Endothelial cell of umbilical vein (primary cell): ENCODE measurements at regions not wholly inside any gene's neighbourhood (a gene's known extent, or its start where the extent isn't known, plus 50 kb on each side); places are given as distances from the start of the nearest gene placed in this dataset.

Experiments used
- EZH2 ChIP-seq: IDR thresholded peaks from 2 replicates; pipeline ENCODE4 v1.6.1; 2012; ENCODE audit warnings: borderline replicate concordance, low read depth, mild to moderate bottlenecking, moderate library complexity, low read length, inconsistent platforms; ENCODE audit not compliant: severe bottlenecking
- JUN ChIP-seq: IDR thresholded peaks from 2 replicates; pipeline ENCODE4 v1.6.1; 2011; ENCODE audit warnings: borderline replicate concordance, low read depth; ENCODE audit not compliant: insufficient read length, insufficient read depth
- MYC ChIP-seq: IDR thresholded peaks from one replicate; pipeline ENCODE4 v1.6.1; 2011; ENCODE audit warnings: mild to moderate bottlenecking, low read depth, low read length
- POLR2A ChIP-seq: IDR thresholded peaks from 2 replicates; pipeline ENCODE4 v1.6.1; 2012; ENCODE audit warnings: low read depth, mild to moderate bottlenecking, control low read depth, low read length
- POLR2AphosphoS5 ChIP-seq: IDR thresholded peaks from 2 replicates; pipeline ENCODE4 v1.6.1; 2012; ENCODE audit warnings: low read depth, mild to moderate bottlenecking, control low read depth, low read length, moderate library complexity; ENCODE audit not compliant: insufficient read depth
- TF ChIP-seq, protein P1 (sequence below), 2 donors: IDR thresholded peaks; 1 replicate in 1 of 2; 2 replicates in 1 of 2; pipeline ENCODE4 v1.5.1; 2011; ENCODE audit warnings: low read length in 2 of 2, mild to moderate bottlenecking in 2 of 2, moderate library complexity in 2 of 2, control low read depth in 1 of 2, inconsistent platforms in 1 of 2, low read depth in 1 of 2; ENCODE audit not compliant: insufficient read depth in 1 of 2; ENCODE audit errors: extremely low read depth in 1 of 2
- TF ChIP-seq, protein P2 (sequence below): IDR thresholded peaks from 2 replicates; pipeline ENCODE4 v1.6.1; 2011; ENCODE audit not compliant: insufficient read depth, insufficient read length

DNA sequence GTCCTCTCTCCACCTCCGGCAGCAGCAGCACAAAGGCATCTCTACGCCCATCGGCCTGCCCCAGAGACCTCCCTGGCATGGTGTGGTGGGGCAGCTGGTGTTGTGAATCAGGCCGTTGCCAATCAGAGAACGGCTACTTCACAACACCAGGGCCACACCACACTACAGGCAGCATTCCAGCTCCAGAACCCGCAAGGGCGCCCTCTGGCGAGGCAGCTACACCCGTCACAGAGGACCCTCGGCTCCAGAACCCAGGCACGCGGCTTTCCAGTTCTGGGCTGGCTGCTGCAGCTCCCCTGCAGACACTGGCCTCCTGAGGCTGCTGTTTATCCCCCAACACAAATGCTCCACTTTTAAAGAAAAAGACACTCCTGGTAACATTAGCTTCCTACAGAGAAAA, 127.5 kb upstream of the TOPAZ1 start:
- TF ChIP-seq POLR2A (no peak), EZH2 (no peak), POLR2AphosphoS5 (no peak), MYC (no peak), JUN (no peak)
- TF ChIP-seq, protein P1, sequence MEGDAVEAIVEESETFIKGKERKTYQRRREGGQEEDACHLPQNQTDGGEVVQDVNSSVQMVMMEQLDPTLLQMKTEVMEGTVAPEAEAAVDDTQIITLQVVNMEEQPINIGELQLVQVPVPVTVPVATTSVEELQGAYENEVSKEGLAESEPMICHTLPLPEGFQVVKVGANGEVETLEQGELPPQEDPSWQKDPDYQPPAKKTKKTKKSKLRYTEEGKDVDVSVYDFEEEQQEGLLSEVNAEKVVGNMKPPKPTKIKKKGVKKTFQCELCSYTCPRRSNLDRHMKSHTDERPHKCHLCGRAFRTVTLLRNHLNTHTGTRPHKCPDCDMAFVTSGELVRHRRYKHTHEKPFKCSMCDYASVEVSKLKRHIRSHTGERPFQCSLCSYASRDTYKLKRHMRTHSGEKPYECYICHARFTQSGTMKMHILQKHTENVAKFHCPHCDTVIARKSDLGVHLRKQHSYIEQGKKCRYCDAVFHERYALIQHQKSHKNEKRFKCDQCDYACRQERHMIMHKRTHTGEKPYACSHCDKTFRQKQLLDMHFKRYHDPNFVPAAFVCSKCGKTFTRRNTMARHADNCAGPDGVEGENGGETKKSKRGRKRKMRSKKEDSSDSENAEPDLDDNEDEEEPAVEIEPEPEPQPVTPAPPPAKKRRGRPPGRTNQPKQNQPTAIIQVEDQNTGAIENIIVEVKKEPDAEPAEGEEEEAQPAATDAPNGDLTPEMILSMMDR (IDR thresholded peaks at IDR 0.05; ENCODE audit: extremely low read depth in 1 of 2, insufficient read depth in 1 of 2, low read depth in 1 of 2, low read length in 2 of 2), result peak; percentile 37 to 79
- TF ChIP-seq, protein P2, sequence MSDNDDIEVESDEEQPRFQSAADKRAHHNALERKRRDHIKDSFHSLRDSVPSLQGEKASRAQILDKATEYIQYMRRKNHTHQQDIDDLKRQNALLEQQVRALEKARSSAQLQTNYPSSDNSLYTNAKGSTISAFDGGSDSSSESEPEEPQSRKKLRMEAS, result no peak
